GM10266 (cell line): ENCODE measurements at regions not wholly inside any gene's neighbourhood (a gene's known extent, or its start where the extent isn't known, plus 50 kb on each side); places are given as distances from the start of the nearest gene placed in this dataset.

Experiments used
- DNase-seq: peaks from one replicate; pipeline ENCODE4 v3.0.0; 2012; ENCODE audit errors: extremely low spot score
- TF ChIP-seq, protein P1 (sequence below): IDR thresholded peaks from 2 replicates; pipeline ENCODE4 v1.5.1; 2012; ENCODE audit warnings: mild to moderate bottlenecking, low read depth; ENCODE audit not compliant: control insufficient read depth, insufficient read depth; ENCODE audit errors: missing control alignments

DNA sequence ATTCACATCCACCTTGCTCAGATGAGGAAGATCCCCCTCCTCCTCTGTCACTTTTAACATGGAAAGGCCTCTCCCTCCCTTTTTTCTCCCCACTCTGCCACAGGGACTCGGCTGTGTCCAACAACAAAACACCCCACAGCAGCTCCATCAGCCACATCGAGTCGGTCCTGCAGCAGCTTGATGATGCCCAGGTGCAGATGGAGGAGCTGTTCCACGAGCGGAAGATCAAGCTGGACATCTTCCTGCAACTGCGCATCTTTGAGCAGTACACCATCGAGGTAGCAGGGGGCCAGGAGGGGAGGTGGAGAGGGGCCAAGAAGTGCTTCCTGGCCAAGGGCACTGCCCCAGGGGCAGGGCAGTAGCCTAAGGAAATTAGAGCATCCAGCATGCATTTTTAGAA, 331.7 kb upstream of the UMPS start:
- DNase-seq = no peak

DNA sequence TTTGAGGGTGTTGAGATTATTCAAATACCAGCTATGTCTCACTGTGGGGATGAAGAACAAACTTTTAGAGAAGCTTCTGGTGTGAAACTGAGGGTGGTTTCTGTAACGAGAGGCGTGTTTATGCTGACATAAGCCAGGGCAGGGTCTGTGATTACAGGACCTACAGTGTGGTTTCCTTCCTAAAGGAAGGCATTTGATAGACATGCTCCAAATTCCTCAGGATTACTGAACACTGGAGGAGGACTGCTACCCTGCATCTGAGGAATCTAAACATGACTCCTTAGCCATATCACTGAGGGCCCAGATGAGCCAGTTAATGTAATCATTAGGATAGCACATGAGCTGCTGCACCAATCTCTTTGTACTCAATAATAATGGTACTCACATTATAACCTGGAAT, 328.4 kb upstream of the UMPS start:
- DNase-seq = no peak
- TF ChIP-seq, protein P1, sequence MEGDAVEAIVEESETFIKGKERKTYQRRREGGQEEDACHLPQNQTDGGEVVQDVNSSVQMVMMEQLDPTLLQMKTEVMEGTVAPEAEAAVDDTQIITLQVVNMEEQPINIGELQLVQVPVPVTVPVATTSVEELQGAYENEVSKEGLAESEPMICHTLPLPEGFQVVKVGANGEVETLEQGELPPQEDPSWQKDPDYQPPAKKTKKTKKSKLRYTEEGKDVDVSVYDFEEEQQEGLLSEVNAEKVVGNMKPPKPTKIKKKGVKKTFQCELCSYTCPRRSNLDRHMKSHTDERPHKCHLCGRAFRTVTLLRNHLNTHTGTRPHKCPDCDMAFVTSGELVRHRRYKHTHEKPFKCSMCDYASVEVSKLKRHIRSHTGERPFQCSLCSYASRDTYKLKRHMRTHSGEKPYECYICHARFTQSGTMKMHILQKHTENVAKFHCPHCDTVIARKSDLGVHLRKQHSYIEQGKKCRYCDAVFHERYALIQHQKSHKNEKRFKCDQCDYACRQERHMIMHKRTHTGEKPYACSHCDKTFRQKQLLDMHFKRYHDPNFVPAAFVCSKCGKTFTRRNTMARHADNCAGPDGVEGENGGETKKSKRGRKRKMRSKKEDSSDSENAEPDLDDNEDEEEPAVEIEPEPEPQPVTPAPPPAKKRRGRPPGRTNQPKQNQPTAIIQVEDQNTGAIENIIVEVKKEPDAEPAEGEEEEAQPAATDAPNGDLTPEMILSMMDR = no peak

More for the DNA sequence above, 331.7 kb upstream of the UMPS start:
- TF ChIP-seq, protein P1 = no peak

DNA sequence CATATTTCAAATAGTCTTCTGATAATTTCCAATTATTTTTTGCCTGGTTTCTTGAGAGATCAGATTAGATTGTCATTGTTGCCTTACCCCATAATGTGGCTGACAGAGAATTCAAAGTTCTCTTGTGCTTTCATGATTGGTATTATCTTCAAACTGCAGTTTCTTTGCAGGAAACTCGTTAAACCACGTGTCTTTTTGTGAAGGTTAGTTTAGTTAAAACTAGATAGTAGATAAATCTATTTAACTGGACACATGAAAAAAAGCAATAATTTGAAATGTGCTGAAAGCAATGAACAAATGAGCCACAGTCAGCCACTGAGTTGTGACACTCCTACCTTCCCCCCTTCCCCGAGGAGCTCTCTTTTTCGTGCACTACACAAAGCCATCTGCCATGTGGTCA, 327.5 kb upstream of the UMPS start:
- TF ChIP-seq, protein P1 = no peak
- no peak for DNase-seq

DNA sequence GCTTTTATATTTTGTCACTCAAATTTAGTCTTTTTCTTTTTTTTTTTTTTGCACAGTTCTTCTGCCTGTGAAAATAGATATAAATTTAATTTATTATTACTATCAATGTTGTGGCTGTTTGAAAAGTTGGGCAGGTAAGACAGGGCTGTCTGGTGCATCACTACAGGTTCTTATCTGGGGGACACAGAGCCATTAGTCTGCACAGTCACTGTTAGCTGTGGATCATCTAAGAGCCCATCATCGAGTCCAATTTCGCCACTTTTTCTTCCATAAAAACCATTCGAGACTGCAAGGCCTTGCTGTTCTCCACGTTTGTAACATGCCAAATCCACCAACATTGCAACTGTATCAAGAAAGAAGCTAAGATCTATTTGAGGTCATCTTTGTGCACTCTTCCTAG, 325.6 kb upstream of the UMPS start:
- TF ChIP-seq, protein P1 = no peak
- DNase-seq = no peak

DNA sequence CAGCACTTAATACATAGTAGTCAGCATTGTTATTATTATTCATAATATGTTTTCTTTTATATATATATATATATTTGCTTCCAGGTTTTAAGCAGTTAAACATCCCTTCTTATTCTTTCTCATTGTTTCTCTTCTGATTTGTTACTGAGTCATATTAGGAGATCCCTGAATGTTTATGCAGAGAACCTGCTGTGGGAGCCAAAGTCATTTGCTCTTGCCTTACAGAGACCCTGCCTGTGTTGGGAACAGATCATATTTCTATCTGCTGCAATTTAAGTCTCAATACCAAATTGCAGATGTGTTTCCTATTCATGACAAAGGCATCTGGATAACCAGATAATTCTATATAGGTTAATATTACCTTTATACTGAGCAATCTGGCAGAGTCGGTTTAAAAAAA, 323.0 kb upstream of the UMPS start:
- TF ChIP-seq, protein P1 = no peak
- DNase-seq = no peak

DNA sequence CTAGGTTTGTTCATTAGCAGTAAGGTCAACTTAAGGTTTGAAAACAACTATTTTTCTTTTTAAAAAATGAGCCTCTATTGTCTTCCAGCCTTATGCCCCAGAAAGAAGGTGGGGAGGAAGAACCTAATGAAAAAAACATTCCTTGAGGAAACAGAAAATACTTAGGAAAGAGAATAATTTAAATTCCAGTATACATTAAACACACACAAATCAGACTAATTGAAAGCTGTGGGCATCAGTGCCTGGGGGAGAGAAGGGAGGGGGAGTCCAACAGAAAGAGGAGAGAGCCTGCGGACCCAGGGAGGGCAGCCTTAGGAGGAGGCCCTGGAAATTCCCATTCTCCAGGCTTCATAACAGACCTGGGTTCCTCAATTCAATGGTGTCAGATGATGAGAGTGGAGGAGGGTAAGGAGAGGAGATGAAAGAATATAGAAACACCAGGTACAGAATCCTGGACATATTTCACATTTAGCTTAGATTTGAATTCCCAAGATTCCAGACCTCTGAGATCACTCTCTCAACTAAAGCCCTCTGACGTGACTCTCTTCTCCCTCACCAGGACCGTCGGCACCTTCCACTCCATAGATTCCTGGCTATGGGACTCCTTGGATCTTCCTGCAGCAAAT, 320.5 kb upstream of the UMPS start:
- no peak for DNase-seq

DNA sequence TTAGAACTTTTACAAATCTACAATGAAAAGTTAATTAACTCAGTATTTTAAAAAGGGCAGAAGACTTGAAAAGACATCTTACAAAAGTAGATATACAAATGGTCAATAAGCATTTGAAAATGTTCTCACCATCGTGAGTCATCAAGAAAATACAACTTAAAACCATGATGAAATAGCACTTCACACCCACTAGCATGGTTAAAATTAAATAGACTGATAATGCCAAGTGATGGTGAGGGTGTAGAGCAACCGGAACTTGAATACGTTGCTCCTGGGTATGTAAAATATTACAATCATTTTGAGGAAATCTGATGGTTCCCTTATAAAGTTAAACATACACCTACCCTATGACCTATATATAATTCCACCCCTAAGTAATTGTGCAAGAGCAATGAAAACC, 319.8 kb upstream of the UMPS start:
- TF ChIP-seq, protein P1 = no peak
- no peak for DNase-seq

More for the DNA sequence above, 320.5 kb upstream of the UMPS start:
- TF ChIP-seq, protein P1 = no peak
